Colonic mucosa (tissue), 4 donors: ENCODE measurements at regions not wholly inside any gene's neighbourhood (a gene's known extent, or its start where the extent isn't known, plus 50 kb on each side); places are given as distances from the start of the nearest gene placed in this dataset.

Source experiments
- DNase-seq: peaks from one replicate; pipeline ENCODE4 v3.0.0-alpha.2; 2020
- H3K27ac ChIP-seq: fragments of 200-600 bp; one replicate; pipeline ENCODE4 v1.8.0; 2021
- H3K27me3 ChIP-seq: fragments of 200-600 bp; one replicate; pipeline ENCODE4 v1.8.0; 2021
- H3K36me3 ChIP-seq: fragments of 200-600 bp; one replicate; pipeline ENCODE4 v1.8.0; 2021
- H3K4me1 ChIP-seq: fragments of 200-600 bp; one replicate; pipeline ENCODE4 v1.8.0; 2021; ENCODE audit warnings: mild to moderate bottlenecking
- H3K4me3 ChIP-seq: fragments of 200-600 bp; one replicate; pipeline ENCODE4 v1.8.0; 2021
- H3K9ac ChIP-seq, 2 donors: one replicate each; pipeline ENCODE4 v1.7.0; 2013; ENCODE audit warnings: control low read depth in 2 of 2, low read depth in 2 of 2, low read length in 2 of 2
- H3K9me3 ChIP-seq: fragments of 200-600 bp; one replicate; pipeline ENCODE4 v1.8.0; 2021
- intact Hi-C: fragments of 100-400 bp; cut with DNase I; formaldehyde crosslinking; loops from one replicate; pipeline ENCODE4 v1.14.1; 2022
- TF ChIP-seq, protein P1 (sequence below): fragments of 200-600 bp; IDR thresholded peaks from one replicate; pipeline ENCODE4 v1.8.0; 2022; ENCODE audit warnings: antibody characterized with exemption, mild to moderate bottlenecking
- donor health status: healthy.
- donor health status: DM: no; HTN: no; CAD: no.
- donor health status: DM: no; HTN: no; CAD: no.

DNA sequence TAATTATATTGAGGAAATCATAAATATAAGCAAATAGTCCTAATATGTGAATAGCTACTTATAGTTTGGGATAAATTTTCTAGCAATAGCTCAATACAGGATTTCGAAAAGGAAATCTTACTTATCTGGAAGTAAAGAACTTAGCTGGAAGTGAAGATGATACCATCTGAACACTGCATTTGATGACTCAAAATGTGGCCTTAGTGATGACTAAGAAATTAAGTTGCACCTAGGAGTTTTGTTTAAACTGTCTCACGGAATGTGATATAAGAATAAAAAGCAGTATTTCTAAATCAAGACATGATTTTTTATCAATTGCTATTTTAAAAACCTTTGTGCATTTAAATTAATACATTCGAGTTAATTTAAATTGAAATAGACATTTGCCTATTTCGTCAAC lies 91.2 kb downstream of the EOMES start:
- H3K36me3 ChIP-seq = no peaks in the 10 kb centered on the region
- no peak overlapping the region for H3K27ac ChIP-seq
- no peaks in the 10 kb centered on the region for H3K4me1 ChIP-seq
- TF ChIP-seq, protein P1, sequence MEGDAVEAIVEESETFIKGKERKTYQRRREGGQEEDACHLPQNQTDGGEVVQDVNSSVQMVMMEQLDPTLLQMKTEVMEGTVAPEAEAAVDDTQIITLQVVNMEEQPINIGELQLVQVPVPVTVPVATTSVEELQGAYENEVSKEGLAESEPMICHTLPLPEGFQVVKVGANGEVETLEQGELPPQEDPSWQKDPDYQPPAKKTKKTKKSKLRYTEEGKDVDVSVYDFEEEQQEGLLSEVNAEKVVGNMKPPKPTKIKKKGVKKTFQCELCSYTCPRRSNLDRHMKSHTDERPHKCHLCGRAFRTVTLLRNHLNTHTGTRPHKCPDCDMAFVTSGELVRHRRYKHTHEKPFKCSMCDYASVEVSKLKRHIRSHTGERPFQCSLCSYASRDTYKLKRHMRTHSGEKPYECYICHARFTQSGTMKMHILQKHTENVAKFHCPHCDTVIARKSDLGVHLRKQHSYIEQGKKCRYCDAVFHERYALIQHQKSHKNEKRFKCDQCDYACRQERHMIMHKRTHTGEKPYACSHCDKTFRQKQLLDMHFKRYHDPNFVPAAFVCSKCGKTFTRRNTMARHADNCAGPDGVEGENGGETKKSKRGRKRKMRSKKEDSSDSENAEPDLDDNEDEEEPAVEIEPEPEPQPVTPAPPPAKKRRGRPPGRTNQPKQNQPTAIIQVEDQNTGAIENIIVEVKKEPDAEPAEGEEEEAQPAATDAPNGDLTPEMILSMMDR = no peak
- no peaks in the 10 kb centered on the region for H3K9me3 ChIP-seq
- DNase-seq = no peak
- no peak overlapping the region for H3K4me3 ChIP-seq
- no peaks in the 10 kb centered on the region for H3K27me3 ChIP-seq
- no peak overlapping the region for H3K9ac ChIP-seq
- intact Hi-C loops = no loop called here

DNA sequence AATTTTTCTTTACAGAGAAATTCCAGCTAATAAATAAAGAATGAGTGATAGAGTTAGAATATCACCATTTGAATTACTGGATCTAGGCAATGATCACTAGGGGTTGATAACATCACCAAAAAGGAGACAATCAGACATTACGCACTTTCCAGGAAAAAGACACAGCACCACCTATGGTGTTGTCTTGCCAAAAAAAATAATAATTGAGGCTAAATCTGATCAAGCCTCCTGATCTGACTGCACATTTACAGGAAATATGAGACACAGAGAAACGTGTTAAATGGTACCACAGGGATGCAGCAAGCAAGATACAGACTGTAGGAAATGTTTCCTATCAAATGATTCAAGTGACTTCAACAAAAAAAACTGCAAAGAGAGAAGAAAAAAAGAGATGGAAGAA lies 92.8 kb downstream of the EOMES start:
- no peaks in the 10 kb centered on the region for H3K9me3 ChIP-seq
- no peaks in the 10 kb centered on the region for H3K36me3 ChIP-seq
- no peaks in the 10 kb centered on the region for H3K27me3 ChIP-seq
- no peak overlapping the region for H3K9ac ChIP-seq
- intact Hi-C loops = no loop called here
- no peak overlapping the region for H3K4me3 ChIP-seq
- H3K4me1 ChIP-seq = no peaks in the 10 kb centered on the region
- TF ChIP-seq, protein P1 = no peak
- DNase-seq = no peak
- no peak overlapping the region for H3K27ac ChIP-seq

DNA sequence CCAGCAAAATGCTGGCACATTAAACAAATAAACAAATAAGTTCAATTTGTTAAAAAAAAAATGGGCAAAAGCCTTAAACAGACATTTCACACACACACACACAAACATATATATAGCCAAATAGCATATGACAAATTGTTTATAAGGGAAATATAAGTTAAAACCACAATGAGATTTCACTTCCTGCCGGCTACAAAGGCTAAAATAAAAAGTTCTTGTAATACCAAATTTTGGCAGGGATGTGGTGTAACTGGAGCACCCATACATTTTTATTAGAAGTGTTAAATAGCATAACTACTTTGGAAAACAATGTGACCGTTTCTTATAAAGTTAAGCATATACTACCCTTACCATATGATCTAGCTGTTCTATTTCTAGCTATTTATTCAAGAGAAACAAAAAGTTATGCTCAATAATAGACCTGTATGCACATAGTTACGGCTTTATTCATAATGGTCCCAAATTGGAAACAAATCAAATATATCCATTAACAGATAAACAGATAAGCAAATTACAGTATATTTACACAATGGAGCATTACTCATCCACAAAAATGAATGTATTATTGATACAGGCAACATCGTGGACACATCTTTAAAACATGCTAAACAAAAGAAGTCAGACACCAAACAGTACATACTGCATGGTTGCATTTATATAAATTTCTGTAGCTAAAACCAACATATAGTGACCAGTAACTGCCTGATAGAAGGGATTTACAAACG lies 93.9 kb downstream of the EOMES start:
- TF ChIP-seq, protein P1 = no peak
- Histone ChIP-seq H3K9ac (no peak overlapping the region), H3K9me3 (no peaks in the 10 kb centered on the region), H3K36me3 (no peaks in the 10 kb centered on the region), H3K27ac (no peak overlapping the region), H3K27me3 (no peaks in the 10 kb centered on the region), H3K4me1 (no peaks in the 10 kb centered on the region), H3K4me3 (no peak overlapping the region)
- intact Hi-C loops = no loop called here
- DNase-seq = no peak

DNA sequence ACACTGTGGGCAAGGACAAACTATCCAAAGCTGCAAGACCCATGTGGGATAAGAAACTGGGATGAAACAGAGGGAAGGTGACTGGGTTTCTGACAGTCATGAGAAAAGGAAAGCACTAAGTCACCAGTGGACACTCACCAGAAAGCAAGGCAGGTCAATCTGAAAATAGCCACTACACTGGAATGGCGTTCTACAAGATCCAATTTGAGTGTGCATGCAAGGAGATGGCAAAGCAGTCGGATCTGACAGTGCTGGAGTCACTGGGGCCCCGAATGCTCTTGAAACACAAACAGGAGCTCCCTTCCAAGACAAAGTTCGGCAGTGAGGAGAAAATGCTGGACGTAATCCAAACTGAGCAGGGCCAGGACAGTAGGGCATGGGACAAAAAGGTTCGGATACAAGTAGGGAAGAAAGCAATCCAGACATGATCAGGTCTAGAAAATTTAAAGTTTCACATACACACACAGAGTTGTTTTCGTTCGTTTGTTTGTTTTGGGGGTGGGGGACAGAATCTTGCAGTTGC lies 95.5 kb downstream of the EOMES start:
- TF ChIP-seq, protein P1 = no peak
- H3K9me3 ChIP-seq = no peaks in the 10 kb centered on the region
- no peaks in the 10 kb centered on the region for H3K36me3 ChIP-seq
- H3K4me3 ChIP-seq = no peak overlapping the region
- no peak overlapping the region for H3K27ac ChIP-seq
- intact Hi-C loops = no loop called here
- H3K27me3 ChIP-seq = no peaks in the 10 kb centered on the region
- no peaks in the 10 kb centered on the region for H3K4me1 ChIP-seq
- no peak for DNase-seq
- H3K9ac ChIP-seq = no peak overlapping the region

DNA sequence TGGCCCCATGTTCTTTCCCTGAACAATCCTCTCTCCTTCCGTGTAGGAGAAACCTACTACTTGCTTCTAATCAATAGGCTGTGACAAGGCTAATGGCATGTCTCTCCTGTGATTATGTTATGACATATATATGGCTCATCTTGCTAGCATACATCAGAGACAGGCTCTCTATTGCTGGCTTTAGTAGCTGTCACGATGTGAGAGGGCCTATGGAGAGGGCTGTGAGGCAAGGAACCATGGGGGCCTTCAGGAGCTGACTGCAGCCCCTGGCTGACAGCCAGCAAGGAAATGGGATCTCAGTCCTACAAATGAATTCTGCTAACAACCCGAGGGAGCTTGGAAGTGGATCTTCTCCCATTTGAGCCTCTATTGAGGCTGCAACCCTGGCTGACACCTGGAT lies 96.3 kb downstream of the EOMES start:
- Histone ChIP-seq H3K27me3 (no peaks in the 10 kb centered on the region), H3K9me3 (no peaks in the 10 kb centered on the region), H3K9ac (no peak overlapping the region), H3K4me1 (no peaks in the 10 kb centered on the region), H3K27ac (no peak overlapping the region), H3K4me3 (no peak overlapping the region), H3K36me3 (no peaks in the 10 kb centered on the region)
- intact Hi-C loops = no loop called here
- no peak for DNase-seq
- TF ChIP-seq, protein P1 = no peak
